CD4-positive, CD25-positive, alpha-beta regulatory T cell (primary cell): ENCODE measurements at regions not wholly inside any gene's neighbourhood (a gene's known extent, or its start where the extent isn't known, plus 50 kb on each side); places are given as distances from the start of the nearest gene placed in this dataset.

Experiments used
- ATAC-seq, 2 donors: fragments of 150-1000 bp; cut with Tn5 transposase; one replicate each; pipeline ENCODE4 v1.10.0; 2021; ENCODE audit warnings: low read depth in 2 of 2, moderate number of reproducible peaks in 2 of 2, moderate library complexity in 1 of 2
- DNase-seq, 3 donors: peaks; one replicate each; pipeline versions ENCODE4 v3.0.0 to v3.0.0-alpha.2; 2012 to 2022; ENCODE audit warnings: mixed read lengths in 1 of 3
- H3K27ac ChIP-seq: one replicate; pipeline ENCODE4 v1.7.0; 2013; ENCODE audit warnings: mild to moderate bottlenecking, low read length; ENCODE audit not compliant: insufficient read depth, poor library complexity, severe bottlenecking
- H3K27me3 ChIP-seq: one replicate; pipeline ENCODE4 v1.7.0; 2013; ENCODE audit warnings: low read length; ENCODE audit not compliant: control insufficient read depth, insufficient read depth
- H3K36me3 ChIP-seq: one replicate; pipeline ENCODE4 v1.7.0; 2013; ENCODE audit warnings: mild to moderate bottlenecking, low read length, moderate library complexity; ENCODE audit not compliant: control insufficient read depth, insufficient read depth
- H3K4me1 ChIP-seq: 2 replicates; pipeline ENCODE4 v1.7.0; 2013; ENCODE audit warnings: mild to moderate bottlenecking, low read length; ENCODE audit not compliant: insufficient read depth, control insufficient read depth, poor library complexity, severe bottlenecking
- H3K4me3 ChIP-seq: one replicate; pipeline ENCODE4 v1.7.0; 2013; ENCODE audit warnings: low read depth, mild to moderate bottlenecking, low read length, moderate library complexity
- H3K9me3 ChIP-seq, 2 experiments: 1 replicate in 1 of 2; 2 replicates in 1 of 2; pipeline ENCODE4 v1.7.0; 2013; ENCODE audit warnings: low read length in 2 of 2, mild to moderate bottlenecking in 1 of 2, moderate library complexity in 1 of 2; ENCODE audit not compliant: control insufficient read depth in 2 of 2
- H3K27ac Mint-ChIP-seq, 3 donors: one replicate each; pipeline ENCODE4 v1.8.0; 2020 to 2022; ENCODE audit warnings: mild to moderate bottlenecking in 3 of 3, mixed read lengths in 3 of 3, moderate library complexity in 2 of 3
- H3K27me3 Mint-ChIP-seq: one replicate; pipeline ENCODE4 v1.8.0; 2022; ENCODE audit warnings: mild to moderate bottlenecking, mixed read lengths
- H3K36me3 Mint-ChIP-seq: one replicate; pipeline ENCODE4 v1.8.0; 2020; ENCODE audit warnings: mixed read lengths
- H3K4me1 Mint-ChIP-seq, 4 donors: one replicate each; pipeline ENCODE4 v1.8.0; 2020 to 2022; ENCODE audit warnings: mixed read lengths in 4 of 4, mild to moderate bottlenecking in 1 of 4
- H3K4me3 Mint-ChIP-seq, 4 donors: one replicate each; pipeline ENCODE4 v1.8.0; 2020 to 2022; ENCODE audit warnings: mild to moderate bottlenecking in 4 of 4, mixed read lengths in 4 of 4, moderate library complexity in 3 of 4
- H3K9me3 Mint-ChIP-seq, 7 donors: one replicate each; pipeline ENCODE4 v1.8.0; 2020 to 2022; ENCODE audit warnings: mixed read lengths in 7 of 7, mild to moderate bottlenecking in 3 of 7, moderate library complexity in 2 of 7

GRCh38 chr16:9034056-9034455 lies 57.4 kb upstream of the HAPSTR1 start:
- no peaks in the 10 kb centered on the region for H3K36me3 ChIP-seq
- no peaks in the 10 kb centered on the region for H3K9me3 ChIP-seq
- H3K27me3 ChIP-seq: no peaks in the 10 kb centered on the region
- ATAC-seq (no peak), DNase-seq (no peak)
- no peaks in the 10 kb centered on the region for H3K36me3 Mint-ChIP-seq
- H3K9me3 Mint-ChIP-seq: peaks cover 0 to 2% (median 0%) of the 10 kb centered on the region in 7 donors
- H3K4me3 Mint-ChIP-seq: no peak overlapping the region
- no peaks in the 10 kb centered on the region for H3K27me3 Mint-ChIP-seq
- H3K27ac ChIP-seq: no peak overlapping the region
- no peak overlapping the region for H3K27ac Mint-ChIP-seq
- H3K4me3 ChIP-seq: no peak overlapping the region
- no peaks in the 10 kb centered on the region for H3K4me1 ChIP-seq
- peaks cover 0 to 2% (median 0%) of the 10 kb centered on the region in 4 donors for H3K4me1 Mint-ChIP-seq

GRCh38 chr16:9035996-9036395 lies 55.4 kb upstream of the HAPSTR1 start:
- H3K36me3 Mint-ChIP-seq: no peaks in the 10 kb centered on the region

GRCh38 chr16:9039210-9039609 lies 52.2 kb upstream of the HAPSTR1 start:
- H3K4me3 ChIP-seq: no peak overlapping the region
- DNase-seq: peak in 1 of 3 donors; percentile 41
- no peaks in the 10 kb centered on the region for H3K36me3 ChIP-seq
- no peaks in the 10 kb centered on the region for H3K36me3 Mint-ChIP-seq
- no peaks in the 10 kb centered on the region for H3K4me1 ChIP-seq
- no peak overlapping the region for H3K27ac Mint-ChIP-seq
- H3K4me3 Mint-ChIP-seq: no peak overlapping the region
- no peak overlapping the region for H3K27ac ChIP-seq
- H3K9me3 ChIP-seq: no peaks in the 10 kb centered on the region
- no peaks in the 10 kb centered on the region for H3K27me3 ChIP-seq
- H3K27me3 Mint-ChIP-seq: no peaks in the 10 kb centered on the region
- no peak for ATAC-seq
- H3K9me3 Mint-ChIP-seq: peaks cover 0 to 2% (median 2%) of the 10 kb centered on the region in 7 donors
- peaks cover 0 to 11% (median 0%) of the 10 kb centered on the region in 4 donors for H3K4me1 Mint-ChIP-seq

More at GRCh38 chr16:9035996-9036395, 55.4 kb upstream of the HAPSTR1 start:
- Mint-ChIP-seq H3K27ac (no peak overlapping the region), H3K4me1 (peaks cover 0 to 11% (median 0%) of the 10 kb centered on the region in 4 donors), H3K4me3 (no peak overlapping the region), H3K9me3 (peaks cover 0 to 2% (median 0%) of the 10 kb centered on the region in 7 donors), H3K27me3 (no peaks in the 10 kb centered on the region)
- Histone ChIP-seq H3K4me3 (no peak overlapping the region), H3K36me3 (no peaks in the 10 kb centered on the region), H3K4me1 (no peaks in the 10 kb centered on the region), H3K9me3 (no peaks in the 10 kb centered on the region), H3K27ac (no peak overlapping the region), H3K27me3 (no peaks in the 10 kb centered on the region)
- ATAC-seq: no peak
- no peak for DNase-seq

- Histone ChIP-seq H3K27me3 (no peaks in the 10 kb centered on the region), H3K9me3 (no peaks in the 10 kb centered on the region), H3K36me3 (no peaks in the 10 kb centered on the region), H3K4me3 (no peak overlapping the region), H3K27ac (no peak overlapping the region), H3K4me1 (no peaks in the 10 kb centered on the region)
- H3K27ac Mint-ChIP-seq: peak overlapping the region in 1 of 3 donors; percentile 79
- ATAC-seq (no peak), DNase-seq (no peak)
- H3K4me3 Mint-ChIP-seq: no peak overlapping the region
- no peaks in the 10 kb centered on the region for H3K36me3 Mint-ChIP-seq
- H3K9me3 Mint-ChIP-seq: peaks cover 0 to 2% (median 0%) of the 10 kb centered on the region in 7 donors
- H3K27me3 Mint-ChIP-seq: no peaks in the 10 kb centered on the region
- H3K4me1 Mint-ChIP-seq: peaks cover 0 to 11% (median 0%) of the 10 kb centered on the region in 4 donors
Observed at GRCh38 chr16:9040800-9041412, 50.5 kb upstream of the HAPSTR1 start.
